Panc1 (cell line): ENCODE measurements at regions not wholly inside any gene's neighbourhood (a gene's known extent, or its start where the extent isn't known, plus 50 kb on each side); places are given as distances from the start of the nearest gene placed in this dataset.

ENCODE experiments used
- POLR2AphosphoS5 ChIP-seq: IDR thresholded peaks from 2 replicates; pipeline ENCODE4 v1.6.1; 2012; ENCODE audit warnings: mild to moderate bottlenecking, low read depth, low read length, moderate library complexity
- TF ChIP-seq, protein P1 (sequence below): fragments of 450-650 bp; IDR thresholded peaks from 2 replicates; pipeline ENCODE4 v1.5.1; 2017; ENCODE audit warnings: mild to moderate bottlenecking
- TF ChIP-seq, protein P2 (sequence below), 2 experiments: IDR thresholded peaks; 2 replicates each; pipeline ENCODE4 v1.6.1; 2011 to 2012; ENCODE audit warnings: low read depth in 2 of 2, control low read depth in 1 of 2, low read length in 1 of 2, mild to moderate bottlenecking in 1 of 2, moderate library complexity in 1 of 2; ENCODE audit not compliant: insufficient read depth in 1 of 2

DNA sequence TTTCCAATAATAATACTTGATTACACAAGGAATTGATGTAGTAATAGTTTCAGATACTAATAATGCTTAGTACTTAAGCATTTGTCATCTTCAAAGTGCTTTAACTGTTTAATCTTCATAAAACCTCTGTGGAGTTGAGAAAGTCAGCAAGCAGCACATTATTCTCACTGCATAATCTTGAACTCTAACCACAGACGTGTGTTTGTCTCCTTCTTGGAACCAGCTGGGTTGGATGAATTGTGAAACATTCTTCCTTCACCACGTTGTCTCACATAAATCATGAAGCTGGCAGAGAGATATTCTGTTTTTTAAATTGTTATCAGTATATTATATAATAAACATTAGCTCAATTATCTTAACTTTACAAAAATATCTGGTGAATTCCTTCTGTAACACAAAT is 55.1 kb upstream of the LDAH start:
- TF ChIP-seq POLR2AphosphoS5 = no peak
- TF ChIP-seq, protein P1, sequence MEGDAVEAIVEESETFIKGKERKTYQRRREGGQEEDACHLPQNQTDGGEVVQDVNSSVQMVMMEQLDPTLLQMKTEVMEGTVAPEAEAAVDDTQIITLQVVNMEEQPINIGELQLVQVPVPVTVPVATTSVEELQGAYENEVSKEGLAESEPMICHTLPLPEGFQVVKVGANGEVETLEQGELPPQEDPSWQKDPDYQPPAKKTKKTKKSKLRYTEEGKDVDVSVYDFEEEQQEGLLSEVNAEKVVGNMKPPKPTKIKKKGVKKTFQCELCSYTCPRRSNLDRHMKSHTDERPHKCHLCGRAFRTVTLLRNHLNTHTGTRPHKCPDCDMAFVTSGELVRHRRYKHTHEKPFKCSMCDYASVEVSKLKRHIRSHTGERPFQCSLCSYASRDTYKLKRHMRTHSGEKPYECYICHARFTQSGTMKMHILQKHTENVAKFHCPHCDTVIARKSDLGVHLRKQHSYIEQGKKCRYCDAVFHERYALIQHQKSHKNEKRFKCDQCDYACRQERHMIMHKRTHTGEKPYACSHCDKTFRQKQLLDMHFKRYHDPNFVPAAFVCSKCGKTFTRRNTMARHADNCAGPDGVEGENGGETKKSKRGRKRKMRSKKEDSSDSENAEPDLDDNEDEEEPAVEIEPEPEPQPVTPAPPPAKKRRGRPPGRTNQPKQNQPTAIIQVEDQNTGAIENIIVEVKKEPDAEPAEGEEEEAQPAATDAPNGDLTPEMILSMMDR = no peak
- TF ChIP-seq, protein P2, sequence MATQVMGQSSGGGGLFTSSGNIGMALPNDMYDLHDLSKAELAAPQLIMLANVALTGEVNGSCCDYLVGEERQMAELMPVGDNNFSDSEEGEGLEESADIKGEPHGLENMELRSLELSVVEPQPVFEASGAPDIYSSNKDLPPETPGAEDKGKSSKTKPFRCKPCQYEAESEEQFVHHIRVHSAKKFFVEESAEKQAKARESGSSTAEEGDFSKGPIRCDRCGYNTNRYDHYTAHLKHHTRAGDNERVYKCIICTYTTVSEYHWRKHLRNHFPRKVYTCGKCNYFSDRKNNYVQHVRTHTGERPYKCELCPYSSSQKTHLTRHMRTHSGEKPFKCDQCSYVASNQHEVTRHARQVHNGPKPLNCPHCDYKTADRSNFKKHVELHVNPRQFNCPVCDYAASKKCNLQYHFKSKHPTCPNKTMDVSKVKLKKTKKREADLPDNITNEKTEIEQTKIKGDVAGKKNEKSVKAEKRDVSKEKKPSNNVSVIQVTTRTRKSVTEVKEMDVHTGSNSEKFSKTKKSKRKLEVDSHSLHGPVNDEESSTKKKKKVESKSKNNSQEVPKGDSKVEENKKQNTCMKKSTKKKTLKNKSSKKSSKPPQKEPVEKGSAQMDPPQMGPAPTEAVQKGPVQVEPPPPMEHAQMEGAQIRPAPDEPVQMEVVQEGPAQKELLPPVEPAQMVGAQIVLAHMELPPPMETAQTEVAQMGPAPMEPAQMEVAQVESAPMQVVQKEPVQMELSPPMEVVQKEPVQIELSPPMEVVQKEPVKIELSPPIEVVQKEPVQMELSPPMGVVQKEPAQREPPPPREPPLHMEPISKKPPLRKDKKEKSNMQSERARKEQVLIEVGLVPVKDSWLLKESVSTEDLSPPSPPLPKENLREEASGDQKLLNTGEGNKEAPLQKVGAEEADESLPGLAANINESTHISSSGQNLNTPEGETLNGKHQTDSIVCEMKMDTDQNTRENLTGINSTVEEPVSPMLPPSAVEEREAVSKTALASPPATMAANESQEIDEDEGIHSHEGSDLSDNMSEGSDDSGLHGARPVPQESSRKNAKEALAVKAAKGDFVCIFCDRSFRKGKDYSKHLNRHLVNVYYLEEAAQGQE (IDR thresholded peaks at IDR 0.05; ENCODE audit: insufficient read depth in 1 of 2, low read depth in 2 of 2, low read length in 1 of 2) = no peak
